HepG2 (cell line): ENCODE measurements at regions not wholly inside any gene's neighbourhood (a gene's known extent, or its start where the extent isn't known, plus 50 kb on each side); places are given as distances from the start of the nearest gene placed in this dataset.

Experiments
- BRCA1 ChIP-seq: sonication (generic); formaldehyde crosslinking; IDR thresholded peaks from 2 replicates; pipeline ENCODE4 v1.4.0; 2020; ENCODE audit warnings: missing genetic modification reagents
- CBFB ChIP-seq: sonication (generic); formaldehyde crosslinking; IDR thresholded peaks from 2 replicates; pipeline ENCODE4 v1.4.0; 2020; ENCODE audit warnings: missing genetic modification reagents
- FOXM1 ChIP-seq: sonication (generic); formaldehyde crosslinking; IDR thresholded peaks from 2 replicates; pipeline ENCODE4 v1.5.0; 2020; ENCODE audit warnings: missing genetic modification reagents
- NCOA5 ChIP-seq: sonication (generic); formaldehyde crosslinking; IDR thresholded peaks from 2 replicates; pipeline ENCODE4 v1.4.0; 2020; ENCODE audit warnings: missing genetic modification reagents
- NR2F6 ChIP-seq, 2 experiments: IDR thresholded peaks; 2 replicates each; pipeline ENCODE4 v1.6.1; 2016; ENCODE audit warnings: antibody characterized with exemption in 1 of 2, mild to moderate bottlenecking in 1 of 2
- YY1 ChIP-seq: IDR thresholded peaks from 2 replicates; pipeline ENCODE4 v1.6.1; 2011; ENCODE audit warnings: low read length, low read depth, moderate library complexity, mild to moderate bottlenecking; ENCODE audit not compliant: insufficient read depth, insufficient replicate concordance
- ZBTB8A ChIP-seq: sonication (generic); formaldehyde crosslinking; IDR thresholded peaks from 2 replicates; pipeline ENCODE4 v1.4.0; 2020; ENCODE audit warnings: mild to moderate bottlenecking, low read depth, missing genetic modification reagents, borderline replicate concordance
- TF ChIP-seq, protein P1 (sequence below): sonication (generic); formaldehyde crosslinking; conservative IDR thresholded peaks from 2 replicates; pipeline ENCODE4 v1.4.0; 2020; ENCODE audit warnings: mild to moderate bottlenecking, missing genetic modification reagents, moderate library complexity
- TF ChIP-seq, protein P2 (sequence below): sonication (generic); formaldehyde crosslinking; IDR thresholded peaks from 2 replicates; pipeline ENCODE4 v1.4.0; 2020; ENCODE audit warnings: missing genetic modification reagents
- TF ChIP-seq, protein P3 (sequence below): sonication (generic); formaldehyde crosslinking; IDR thresholded peaks from 2 replicates; pipeline ENCODE4 v1.5.0; 2020; ENCODE audit warnings: mild to moderate bottlenecking, missing genetic modification reagents, moderate library complexity

DNA sequence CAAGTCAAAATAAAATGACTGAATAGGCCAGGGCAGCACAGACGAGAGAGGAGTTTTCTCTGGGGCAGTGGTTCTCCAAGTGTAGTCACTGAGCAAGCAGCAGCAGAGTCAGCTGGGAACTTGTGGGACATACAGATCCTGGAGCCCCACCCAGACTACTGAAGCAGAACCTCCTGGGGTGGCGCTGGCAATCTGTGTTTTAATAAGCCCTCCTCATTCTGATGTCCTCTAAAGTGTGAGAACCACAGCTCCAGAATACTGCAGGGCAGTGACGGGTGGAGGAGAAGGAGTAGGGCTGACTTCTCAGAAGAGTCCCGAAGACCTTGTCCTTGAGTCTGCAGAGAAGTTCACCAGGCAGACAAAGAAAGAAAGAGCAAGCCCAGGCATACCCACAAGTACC, 251.3 kb upstream of the HES1 start:
- TF ChIP-seq NCOA5 (no peak), CBFB (CRISPR knock-in tag) (no peak), FOXM1 (no peak), YY1 (no peak), ZBTB8A (CRISPR knock-in tag) (no peak), BRCA1 (no peak), NR2F6 (IDR thresholded peaks at IDR 0.05) (no peak), NR2F6 (CRISPR knock-in tag; IDR thresholded peaks at IDR 0.05) (no peak)
- TF ChIP-seq, protein P1, sequence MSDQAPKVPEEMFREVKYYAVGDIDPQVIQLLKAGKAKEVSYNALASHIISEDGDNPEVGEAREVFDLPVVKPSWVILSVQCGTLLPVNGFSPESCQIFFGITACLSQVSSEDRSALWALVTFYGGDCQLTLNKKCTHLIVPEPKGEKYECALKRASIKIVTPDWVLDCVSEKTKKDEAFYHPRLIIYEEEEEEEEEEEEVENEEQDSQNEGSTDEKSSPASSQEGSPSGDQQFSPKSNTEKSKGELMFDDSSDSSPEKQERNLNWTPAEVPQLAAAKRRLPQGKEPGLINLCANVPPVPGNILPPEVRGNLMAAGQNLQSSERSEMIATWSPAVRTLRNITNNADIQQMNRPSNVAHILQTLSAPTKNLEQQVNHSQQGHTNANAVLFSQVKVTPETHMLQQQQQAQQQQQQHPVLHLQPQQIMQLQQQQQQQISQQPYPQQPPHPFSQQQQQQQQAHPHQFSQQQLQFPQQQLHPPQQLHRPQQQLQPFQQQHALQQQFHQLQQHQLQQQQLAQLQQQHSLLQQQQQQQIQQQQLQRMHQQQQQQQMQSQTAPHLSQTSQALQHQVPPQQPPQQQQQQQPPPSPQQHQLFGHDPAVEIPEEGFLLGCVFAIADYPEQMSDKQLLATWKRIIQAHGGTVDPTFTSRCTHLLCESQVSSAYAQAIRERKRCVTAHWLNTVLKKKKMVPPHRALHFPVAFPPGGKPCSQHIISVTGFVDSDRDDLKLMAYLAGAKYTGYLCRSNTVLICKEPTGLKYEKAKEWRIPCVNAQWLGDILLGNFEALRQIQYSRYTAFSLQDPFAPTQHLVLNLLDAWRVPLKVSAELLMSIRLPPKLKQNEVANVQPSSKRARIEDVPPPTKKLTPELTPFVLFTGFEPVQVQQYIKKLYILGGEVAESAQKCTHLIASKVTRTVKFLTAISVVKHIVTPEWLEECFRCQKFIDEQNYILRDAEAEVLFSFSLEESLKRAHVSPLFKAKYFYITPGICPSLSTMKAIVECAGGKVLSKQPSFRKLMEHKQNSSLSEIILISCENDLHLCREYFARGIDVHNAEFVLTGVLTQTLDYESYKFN (CRISPR knock-in tag): no peak
- TF ChIP-seq, protein P2, sequence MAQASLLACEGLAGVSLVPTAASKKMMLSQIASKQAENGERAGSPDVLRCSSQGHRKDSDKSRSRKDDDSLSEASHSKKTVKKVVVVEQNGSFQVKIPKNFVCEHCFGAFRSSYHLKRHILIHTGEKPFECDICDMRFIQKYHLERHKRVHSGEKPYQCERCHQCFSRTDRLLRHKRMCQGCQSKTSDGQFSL (CRISPR knock-in tag): no peak
- TF ChIP-seq, protein P3, sequence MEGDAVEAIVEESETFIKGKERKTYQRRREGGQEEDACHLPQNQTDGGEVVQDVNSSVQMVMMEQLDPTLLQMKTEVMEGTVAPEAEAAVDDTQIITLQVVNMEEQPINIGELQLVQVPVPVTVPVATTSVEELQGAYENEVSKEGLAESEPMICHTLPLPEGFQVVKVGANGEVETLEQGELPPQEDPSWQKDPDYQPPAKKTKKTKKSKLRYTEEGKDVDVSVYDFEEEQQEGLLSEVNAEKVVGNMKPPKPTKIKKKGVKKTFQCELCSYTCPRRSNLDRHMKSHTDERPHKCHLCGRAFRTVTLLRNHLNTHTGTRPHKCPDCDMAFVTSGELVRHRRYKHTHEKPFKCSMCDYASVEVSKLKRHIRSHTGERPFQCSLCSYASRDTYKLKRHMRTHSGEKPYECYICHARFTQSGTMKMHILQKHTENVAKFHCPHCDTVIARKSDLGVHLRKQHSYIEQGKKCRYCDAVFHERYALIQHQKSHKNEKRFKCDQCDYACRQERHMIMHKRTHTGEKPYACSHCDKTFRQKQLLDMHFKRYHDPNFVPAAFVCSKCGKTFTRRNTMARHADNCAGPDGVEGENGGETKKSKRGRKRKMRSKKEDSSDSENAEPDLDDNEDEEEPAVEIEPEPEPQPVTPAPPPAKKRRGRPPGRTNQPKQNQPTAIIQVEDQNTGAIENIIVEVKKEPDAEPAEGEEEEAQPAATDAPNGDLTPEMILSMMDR: no peak
